Stimulated activated CD4-positive, alpha-beta T cell treated with anti-CD3 and anti-CD28 coated beads, Interleukin-12 subunit alpha, Interleukin-12 subunit beta, amount 100 ng/mL, for 4 hours (primary cell): ENCODE measurements at regions not wholly inside any gene's neighbourhood (a gene's known extent, or its start where the extent isn't known, plus 50 kb on each side); places are given as distances from the start of the nearest gene placed in this dataset.
A peak's percentile ranks its signal among the peaks of the same experiment; 100 is the strongest.
"Not testable (repeated sequence)": the region's sequence is repeated elsewhere in the genome, so short reads cannot be mapped to it uniquely, and the experiment has no call there.

Source experiments
- DNase-seq: peaks from one replicate; pipeline ENCODE4 v3.0.0-alpha.2; 2020

- no peak for DNase-seq
Observed at GRCh38 chr6:109252261-109253041, 129.8 kb downstream of the CD164 start.

GRCh38 chr6:109251839-109252238, 130.4 kb downstream of the CD164 start:
- no peak for DNase-seq

- not testable (repeated sequence) for DNase-seq
Observed at GRCh38 chr6:109250544-109251156, 131.6 kb downstream of the CD164 start.

- DNase-seq = no peak
Observed at GRCh38 chr6:109243863-109244825, 138.1 kb downstream of the CD164 start.

GRCh38 chr6:109242925-109243324, 139.3 kb downstream of the CD164 start:
- no peak for DNase-seq

- no peak for DNase-seq
Observed at GRCh38 chr6:109242029-109242428, 140.2 kb downstream of the CD164 start.

GRCh38 chr6:109241199-109241598, 141.1 kb downstream of the CD164 start:
- no peak for DNase-seq

GRCh38 chr6:109240370-109241084, 141.7 kb downstream of the CD164 start:
- DNase-seq = no peak

GRCh38 chr6:109239651-109240321, 142.5 kb downstream of the CD164 start:
- no peak for DNase-seq

- DNase-seq = no peak
Observed at GRCh38 chr6:109239160-109239559, 143.1 kb downstream of the CD164 start.

GRCh38 chr6:109238396-109238795, 143.1 kb downstream of the CEP57L1 start:
- DNase-seq = no peak

GRCh38 chr6:109237986-109238329, 142.7 kb downstream of the CEP57L1 start:
- no peak for DNase-seq

GRCh38 chr6:109237077-109237985, 142.0 kb downstream of the CEP57L1 start:
- no peak for DNase-seq

GRCh38 chr6:109236115-109237076, 141.1 kb downstream of the CEP57L1 start:
- DNase-seq = peak; percentile 8

GRCh38 chr6:109235481-109236038, 140.3 kb downstream of the CEP57L1 start:
- no peak for DNase-seq

GRCh38 chr6:109230453-109230852, 135.1 kb downstream of the CEP57L1 start:
- no peak for DNase-seq

- no peak for DNase-seq
Observed at GRCh38 chr6:109229536-109229935, 134.2 kb downstream of the CEP57L1 start.

- no peak for DNase-seq
Observed at GRCh38 chr6:109227646-109228045, 132.3 kb downstream of the CEP57L1 start.

GRCh38 chr6:109226353-109226752, 131.0 kb downstream of the CEP57L1 start:
- DNase-seq = no peak

- no peak for DNase-seq
Observed at GRCh38 chr6:109225946-109226345, 130.6 kb downstream of the CEP57L1 start.
